Esophagus mucosa (tissue), 1 donor: ENCODE measurements at regions not wholly inside any gene's neighbourhood (a gene's known extent, or its start where the extent isn't known, plus 50 kb on each side); places are given as distances from the start of the nearest gene placed in this dataset.

ENCODE experiments used
- ATAC-seq: fragments of 200-7000 bp; cut with Tn5 transposase; one replicate; pipeline ENCODE4 v1.9.1; 2020
- donor health status: DM: yes; HTN: yes; CAD: no.

GRCh38 chr9:80892703-80893102 lies 796.6 kb downstream of the TLE1 start:
- no peak for ATAC-seq

- ATAC-seq: no peak
Observed at GRCh38 chr9:80890124-80890523, 799.2 kb downstream of the TLE1 start.

GRCh38 chr9:80885894-80886293 lies 803.5 kb downstream of the TLE1 start:
- no peak for ATAC-seq

- no peak for ATAC-seq
Observed at GRCh38 chr9:80883826-80884579, 805.3 kb downstream of the TLE1 start.

- no peak for ATAC-seq
Observed at GRCh38 chr9:80883426-80883825, 805.9 kb downstream of the TLE1 start.

GRCh38 chr9:80881940-80882339 lies 807.4 kb downstream of the TLE1 start:
- no peak for ATAC-seq

GRCh38 chr9:80881320-80881719 lies 808.0 kb downstream of the TLE1 start:
- no peak for ATAC-seq

GRCh38 chr9:80878556-80878955 lies 810.8 kb downstream of the TLE1 start:
- no peak for ATAC-seq

- ATAC-seq: no peak
Observed at GRCh38 chr9:80875947-80876346, 813.4 kb downstream of the TLE1 start.

- ATAC-seq: no peak
Observed at GRCh38 chr9:80874276-80874675, 815.1 kb downstream of the TLE1 start.

GRCh38 chr9:80873861-80874260 lies 815.5 kb downstream of the TLE1 start:
- no peak for ATAC-seq

- no peak for ATAC-seq
Observed at GRCh38 chr9:80871596-80871995, 817.8 kb downstream of the TLE1 start.

GRCh38 chr9:80867731-80868130 lies 821.6 kb downstream of the TLE1 start:
- ATAC-seq: no peak

GRCh38 chr9:80866576-80867227 lies 822.6 kb downstream of the TLE1 start:
- no peak for ATAC-seq

- no peak for ATAC-seq
Observed at GRCh38 chr9:80866121-80866520, 823.2 kb downstream of the TLE1 start.

GRCh38 chr9:80843028-80843427 lies 846.3 kb downstream of the TLE1 start:
- no peak for ATAC-seq

- ATAC-seq: no peak
Observed at GRCh38 chr9:80842389-80842788, 847.0 kb downstream of the TLE1 start.

GRCh38 chr9:80841888-80842287 lies 847.5 kb downstream of the TLE1 start:
- no peak for ATAC-seq

GRCh38 chr9:80839821-80840675 lies 849.3 kb downstream of the TLE1 start:
- no peak for ATAC-seq

GRCh38 chr9:80836013-80836412 lies 853.3 kb downstream of the TLE1 start:
- ATAC-seq: no peak

- ATAC-seq: no peak
Observed at GRCh38 chr9:80831751-80832150, 857.6 kb downstream of the TLE1 start.

- ATAC-seq: no peak
Observed at GRCh38 chr9:80811656-80812055, 877.7 kb downstream of the TLE1 start.

GRCh38 chr9:80811003-80811402 lies 878.3 kb downstream of the TLE1 start:
- ATAC-seq: no peak

GRCh38 chr9:80806671-80807070 lies 882.7 kb downstream of the TLE1 start:
- ATAC-seq: no peak
